ENCODE measurements at regions not wholly inside any gene's neighbourhood (a gene's known extent, or its start where the extent isn't known, plus 50 kb on each side); places are given as distances from the start of the nearest gene placed in this dataset.

DNA sequence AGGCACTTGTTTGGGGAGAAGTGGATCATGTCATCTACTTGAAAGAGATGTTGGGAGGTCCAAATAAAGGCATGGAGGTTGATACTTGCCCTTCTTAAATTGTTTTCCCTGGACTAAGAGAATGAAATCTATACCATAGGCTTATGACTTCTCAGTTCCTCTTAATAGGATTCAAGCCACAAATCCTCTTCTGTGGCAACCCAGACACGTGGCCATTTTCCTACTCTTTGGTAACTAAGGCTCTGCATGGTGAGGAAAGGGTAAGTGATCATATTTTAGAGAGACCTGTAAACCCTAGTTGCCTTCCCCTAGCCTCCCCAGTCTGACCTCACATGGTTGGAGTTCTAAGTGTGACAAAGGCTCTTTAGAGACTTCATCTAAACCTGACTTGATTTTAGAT, 72.9 kb upstream of the CD44 start:
- Histone ChIP-seq H3K27ac (no peak overlapping the region), H3K27me3 (replicated peaks; ENCODE audit: insufficient read depth) (no peaks in the 10 kb centered on the region), H3K9me3 (no peaks in the 10 kb centered on the region), H3K4me3 (no peak overlapping the region), H3K36me3 (no peaks in the 10 kb centered on the region), H3K4me1 (replicated peaks) (peaks cover 5% of the 10 kb centered on the region)
- intact Hi-C loops (cut with DNase I) = no loop called here
- no peak for TF ChIP-seq POLR2AphosphoS5 (IDR thresholded peaks at IDR 0.05)
- TF ChIP-seq, protein P1, sequence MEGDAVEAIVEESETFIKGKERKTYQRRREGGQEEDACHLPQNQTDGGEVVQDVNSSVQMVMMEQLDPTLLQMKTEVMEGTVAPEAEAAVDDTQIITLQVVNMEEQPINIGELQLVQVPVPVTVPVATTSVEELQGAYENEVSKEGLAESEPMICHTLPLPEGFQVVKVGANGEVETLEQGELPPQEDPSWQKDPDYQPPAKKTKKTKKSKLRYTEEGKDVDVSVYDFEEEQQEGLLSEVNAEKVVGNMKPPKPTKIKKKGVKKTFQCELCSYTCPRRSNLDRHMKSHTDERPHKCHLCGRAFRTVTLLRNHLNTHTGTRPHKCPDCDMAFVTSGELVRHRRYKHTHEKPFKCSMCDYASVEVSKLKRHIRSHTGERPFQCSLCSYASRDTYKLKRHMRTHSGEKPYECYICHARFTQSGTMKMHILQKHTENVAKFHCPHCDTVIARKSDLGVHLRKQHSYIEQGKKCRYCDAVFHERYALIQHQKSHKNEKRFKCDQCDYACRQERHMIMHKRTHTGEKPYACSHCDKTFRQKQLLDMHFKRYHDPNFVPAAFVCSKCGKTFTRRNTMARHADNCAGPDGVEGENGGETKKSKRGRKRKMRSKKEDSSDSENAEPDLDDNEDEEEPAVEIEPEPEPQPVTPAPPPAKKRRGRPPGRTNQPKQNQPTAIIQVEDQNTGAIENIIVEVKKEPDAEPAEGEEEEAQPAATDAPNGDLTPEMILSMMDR (IDR thresholded peaks at IDR 0.05) = no peak
- no peak for TF ChIP-seq POLR2A (IDR thresholded peaks at IDR 0.05)
- DNase-seq (ENCODE audit: low spot score) = no peak
- 81% methylated on average over 1 of the region's 1 CpG for WGBS

DNA sequence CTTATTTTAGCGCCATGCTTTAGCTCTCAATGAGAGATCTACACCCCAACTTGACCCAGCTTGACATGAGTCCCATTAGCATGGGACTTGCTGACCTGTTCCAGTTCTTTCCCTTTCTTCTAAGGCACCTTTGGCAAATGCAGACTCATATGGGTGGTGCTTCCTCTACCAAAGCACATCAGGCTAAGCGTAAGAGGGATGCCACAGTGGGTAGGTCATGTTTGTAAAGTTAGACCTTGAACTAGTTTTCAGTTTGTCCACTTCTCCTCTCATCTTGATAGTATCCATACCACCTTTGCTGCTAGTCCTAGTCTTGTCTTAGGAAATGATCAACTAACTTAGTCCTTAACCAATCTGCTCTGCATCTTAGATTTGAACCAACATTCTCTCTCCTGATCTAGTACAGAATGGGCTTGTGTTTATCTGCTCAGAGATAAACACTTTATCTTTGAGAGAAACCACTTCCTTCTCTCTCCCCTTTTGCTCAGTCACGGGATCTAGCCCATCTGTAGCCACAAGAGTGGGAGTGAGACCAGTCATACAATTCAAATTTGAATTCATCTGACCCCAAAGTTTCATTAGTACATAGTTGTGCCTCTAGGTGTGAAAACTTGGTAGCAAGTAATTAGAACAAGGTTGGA, 72.1 kb upstream of the CD44 start:
- H3K4me3 ChIP-seq = no peak overlapping the region
- H3K4me1 ChIP-seq (replicated peaks) = peaks cover 5% of the 10 kb centered on the region
- DNase-seq (ENCODE audit: low spot score) = no peak
- no peak overlapping the region for H3K27ac ChIP-seq
- no peaks in the 10 kb centered on the region for H3K36me3 ChIP-seq
- intact Hi-C loops (cut with DNase I) = no loop called here
- no peaks in the 10 kb centered on the region for H3K27me3 ChIP-seq (replicated peaks; ENCODE audit: insufficient read depth)
- 90% methylated on average over 3 of the region's 3 CpGs for WGBS
- no peak for TF ChIP-seq POLR2A (IDR thresholded peaks at IDR 0.05)
- TF ChIP-seq, protein P1 (IDR thresholded peaks at IDR 0.05) = no peak
- no peak for TF ChIP-seq POLR2AphosphoS5 (IDR thresholded peaks at IDR 0.05)
- H3K9me3 ChIP-seq = no peaks in the 10 kb centered on the region

DNA sequence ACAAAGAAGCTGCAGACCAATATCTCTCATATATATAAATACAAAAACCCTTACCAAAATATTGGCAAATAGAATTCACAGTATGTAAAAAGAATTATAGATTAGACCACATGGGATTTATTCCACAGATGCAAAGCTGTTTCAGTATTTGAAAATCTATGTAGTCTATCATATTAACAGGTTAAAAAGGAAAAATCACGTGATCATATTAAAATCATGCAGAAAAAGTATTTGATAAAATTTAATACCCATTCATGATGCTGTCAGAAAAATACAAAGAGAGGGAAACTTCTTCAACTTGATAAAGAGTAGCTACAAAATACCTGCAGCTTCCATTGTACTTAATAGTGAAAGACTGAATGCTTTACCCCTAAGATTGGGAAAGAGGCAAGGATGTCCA, 67.2 kb upstream of the CD44 start:
- H3K4me1 ChIP-seq (replicated peaks) = no peaks in the 10 kb centered on the region
- no peak overlapping the region for H3K27ac ChIP-seq
- intact Hi-C loops (cut with DNase I) = no loop called here
- no peaks in the 10 kb centered on the region for H3K27me3 ChIP-seq (replicated peaks; ENCODE audit: insufficient read depth)
- TF ChIP-seq POLR2A (IDR thresholded peaks at IDR 0.05) (no peak), POLR2AphosphoS5 (IDR thresholded peaks at IDR 0.05) (no peak)
- TF ChIP-seq, protein P1 (IDR thresholded peaks at IDR 0.05) = no peak
- DNase-seq (ENCODE audit: low spot score) = no peak
- H3K36me3 ChIP-seq = no peaks in the 10 kb centered on the region
- 80% methylated on average over 1 of the region's 1 CpG for WGBS
- no peak overlapping the region for H3K4me3 ChIP-seq
- no peaks in the 10 kb centered on the region for H3K9me3 ChIP-seq

DNA sequence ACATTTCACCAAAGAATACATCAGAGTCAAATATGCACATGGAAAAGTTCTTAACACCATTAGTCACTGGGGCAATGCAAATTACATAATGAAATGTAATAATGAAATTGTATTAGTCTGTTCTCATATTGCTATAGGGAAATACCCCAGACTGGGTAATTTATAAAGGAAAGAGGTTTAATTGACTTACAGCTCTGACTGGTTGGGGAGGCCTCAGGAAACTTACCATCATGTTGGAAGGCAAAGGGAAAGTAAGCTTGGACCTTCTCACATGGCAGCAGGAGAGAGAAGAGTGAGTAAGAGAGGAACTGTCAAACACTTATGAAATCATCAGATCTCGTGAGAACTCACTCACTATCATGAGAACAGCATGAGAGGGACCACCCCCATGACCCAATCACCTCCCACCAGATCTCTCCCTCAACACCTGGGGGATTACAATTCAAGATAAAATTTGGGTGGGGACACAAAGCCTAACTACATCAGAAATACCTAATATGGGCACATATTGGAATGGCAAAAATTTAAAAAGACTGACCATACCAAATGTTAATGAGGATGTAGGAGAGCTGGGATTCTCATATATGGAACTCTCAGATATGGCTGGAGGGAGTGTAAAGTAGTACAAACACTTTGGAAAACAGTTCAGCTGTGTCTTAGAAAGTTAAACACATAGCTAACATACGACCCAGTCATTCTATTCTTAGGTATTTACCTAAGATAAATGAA, 65.1 kb upstream of the CD44 start:
- intact Hi-C loops (cut with DNase I) = no loop called here
- H3K4me1 ChIP-seq (replicated peaks) = no peaks in the 10 kb centered on the region
- H3K27ac ChIP-seq = no peak overlapping the region
- DNase-seq (ENCODE audit: low spot score) = no peak
- TF ChIP-seq, protein P1 (IDR thresholded peaks at IDR 0.05) = no peak
- TF ChIP-seq POLR2A (IDR thresholded peaks at IDR 0.05) = no peak
- TF ChIP-seq POLR2AphosphoS5 (IDR thresholded peaks at IDR 0.05) = no peak
- no peaks in the 10 kb centered on the region for H3K9me3 ChIP-seq
- no peak overlapping the region for H3K4me3 ChIP-seq
- H3K36me3 ChIP-seq = no peaks in the 10 kb centered on the region
- H3K27me3 ChIP-seq (replicated peaks; ENCODE audit: insufficient read depth) = no peaks in the 10 kb centered on the region
- 71% methylated on average over 2 of the region's 2 CpGs for WGBS
